ENCODE measurements at regions not wholly inside any gene's neighbourhood (a gene's known extent, or its start where the extent isn't known, plus 50 kb on each side); places are given as distances from the start of the nearest gene placed in this dataset.

DNA sequence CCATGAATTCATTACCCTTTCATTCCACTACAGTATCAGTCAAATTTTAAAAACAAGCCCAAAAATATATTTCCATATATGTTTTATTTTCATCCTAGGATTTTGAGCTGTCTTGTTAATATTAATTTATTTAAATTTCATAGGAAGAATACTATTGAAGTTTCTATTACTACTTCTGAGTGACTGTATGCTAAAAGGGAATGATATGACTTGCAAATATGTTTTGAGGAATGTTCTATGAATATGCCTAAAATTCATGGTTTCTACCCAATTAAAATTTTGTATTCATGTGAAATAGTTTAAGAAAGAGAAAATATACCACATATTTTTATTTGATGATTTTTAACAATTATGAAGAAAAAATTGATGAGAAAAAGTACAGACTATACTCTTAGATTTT, 52.9 kb upstream of the BACH1 start:
- intact Hi-C loops (cut with DNase I), result no loop called here
- no peaks in the 10 kb centered on the region for H3K36me3 ChIP-seq (ENCODE audit: control insufficient read depth in 1 of 2, insufficient read depth in 2 of 2, low read length in 1 of 2)
- H3K27ac ChIP-seq (ENCODE audit: low read depth in 1 of 2, low read length in 2 of 2), result no peak overlapping the region
- DNase-seq (no peak), ATAC-seq (ENCODE audit: low FRiP score) (no peak)
- no peak overlapping the region for H3K4me3 ChIP-seq (ENCODE audit: low read length in 2 of 2)
- no peaks in the 10 kb centered on the region for H3K4me1 ChIP-seq (ENCODE audit: control insufficient read depth in 1 of 2, insufficient read depth in 2 of 2, low read length in 2 of 2)
- H3K9me3 ChIP-seq (ENCODE audit: control insufficient read depth, low read length), result no peaks in the 10 kb centered on the region
- no peaks in the 10 kb centered on the region for H3K27me3 ChIP-seq (ENCODE audit: control insufficient read depth in 1 of 2, insufficient read depth in 2 of 2, low read length in 1 of 2)

DNA sequence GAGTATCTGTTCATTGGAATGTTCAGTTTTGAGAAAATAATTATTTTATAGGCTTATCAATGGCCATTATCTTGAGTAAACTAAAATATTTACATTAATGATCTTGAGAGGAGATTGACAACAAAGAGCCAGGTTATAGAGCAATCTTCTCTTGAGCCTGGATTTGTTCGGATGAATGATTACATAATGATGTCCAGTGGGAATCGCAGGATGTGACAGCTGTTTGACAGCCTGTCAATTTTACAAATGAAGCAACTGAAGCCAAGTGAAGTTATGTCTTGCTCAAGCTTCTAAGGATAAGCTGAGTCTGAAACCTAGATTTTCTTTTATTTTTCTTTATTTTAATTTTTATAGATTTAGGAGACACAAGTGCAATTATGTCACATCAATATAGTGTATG, 52.1 kb upstream of the BACH1 start:
- Histone ChIP-seq H3K9me3 (ENCODE audit: control insufficient read depth, low read length) (no peaks in the 10 kb centered on the region), H3K4me3 (ENCODE audit: low read length in 2 of 2) (no peak overlapping the region), H3K27me3 (ENCODE audit: control insufficient read depth in 1 of 2, insufficient read depth in 2 of 2, low read length in 1 of 2) (no peaks in the 10 kb centered on the region), H3K4me1 (ENCODE audit: control insufficient read depth in 1 of 2, insufficient read depth in 2 of 2, low read length in 2 of 2) (no peaks in the 10 kb centered on the region), H3K36me3 (ENCODE audit: control insufficient read depth in 1 of 2, insufficient read depth in 2 of 2, low read length in 1 of 2) (no peaks in the 10 kb centered on the region), H3K27ac (ENCODE audit: low read depth in 1 of 2, low read length in 2 of 2) (no peak overlapping the region)
- DNase-seq (no peak), ATAC-seq (ENCODE audit: low FRiP score) (no peak)
- 91 to 93% methylated on average over 2 of the region's 2 CpGs for WGBS, 2 donors
- intact Hi-C loops (cut with DNase I), result no loop called here

DNA sequence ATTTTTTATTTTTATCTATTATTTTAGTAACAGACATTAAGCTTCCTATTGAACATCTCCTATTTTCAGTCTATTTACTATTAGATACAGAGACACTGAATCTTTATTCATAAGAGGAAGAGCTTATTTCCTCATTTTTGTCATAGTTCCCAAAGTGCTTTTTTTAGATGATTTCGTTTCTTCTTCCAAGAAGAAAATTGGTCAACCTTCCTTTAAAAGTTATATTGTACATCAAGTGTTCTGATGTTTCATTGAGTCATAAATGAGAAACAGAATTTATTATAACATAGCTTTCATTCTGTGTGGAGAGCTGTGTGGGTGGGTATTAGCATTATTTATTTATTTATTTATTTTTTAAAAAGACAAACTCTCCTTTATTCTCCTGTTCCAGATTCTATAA, 50.6 kb upstream of the BACH1 start:
- no peak for ATAC-seq (ENCODE audit: low FRiP score)
- no peaks in the 10 kb centered on the region for H3K36me3 ChIP-seq (ENCODE audit: control insufficient read depth in 1 of 2, insufficient read depth in 2 of 2, low read length in 1 of 2)
- H3K4me3 ChIP-seq (ENCODE audit: low read length in 2 of 2), result no peak overlapping the region

More for the DNA sequence above, 50.6 kb upstream of the BACH1 start:
- intact Hi-C loops (cut with DNase I), result no loop called here
- DNase-seq, result no peak
- Histone ChIP-seq H3K9me3 (ENCODE audit: control insufficient read depth, low read length) (no peaks in the 10 kb centered on the region), H3K4me1 (ENCODE audit: control insufficient read depth in 1 of 2, insufficient read depth in 2 of 2, low read length in 2 of 2) (no peaks in the 10 kb centered on the region), H3K27ac (ENCODE audit: low read depth in 1 of 2, low read length in 2 of 2) (no peak overlapping the region), H3K27me3 (ENCODE audit: control insufficient read depth in 1 of 2, insufficient read depth in 2 of 2, low read length in 1 of 2) (no peaks in the 10 kb centered on the region)
- 53 to 65% methylated on average over 1 of the region's 1 CpG for WGBS, 2 donors

Data from aorta (tissue), 5 donors.